ENCODE measurements at regions not wholly inside any gene's neighbourhood (a gene's known extent, or its start where the extent isn't known, plus 50 kb on each side); places are given as distances from the start of the nearest gene placed in this dataset.

DNA sequence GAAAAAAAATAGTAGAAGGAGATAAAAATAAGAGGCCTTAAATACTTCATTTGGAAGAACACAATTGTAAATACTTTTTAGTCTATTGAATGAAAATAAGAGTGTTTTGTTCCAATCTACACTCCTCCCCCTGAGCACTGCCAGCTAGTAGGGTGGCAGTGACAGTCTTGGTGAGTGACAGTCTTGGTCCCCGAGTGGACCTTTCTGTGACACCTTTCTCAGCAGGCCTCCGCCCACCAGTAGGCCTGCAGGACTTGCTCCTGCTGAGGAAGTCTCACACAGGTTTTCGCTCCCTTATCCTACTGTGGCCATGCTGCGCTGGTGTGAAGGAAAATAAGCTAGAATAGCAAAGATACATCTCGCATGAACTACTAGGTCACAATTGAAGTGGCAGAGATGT, 666.8 kb downstream of the NR4A2 start:
- TF ChIP-seq, protein P1, sequence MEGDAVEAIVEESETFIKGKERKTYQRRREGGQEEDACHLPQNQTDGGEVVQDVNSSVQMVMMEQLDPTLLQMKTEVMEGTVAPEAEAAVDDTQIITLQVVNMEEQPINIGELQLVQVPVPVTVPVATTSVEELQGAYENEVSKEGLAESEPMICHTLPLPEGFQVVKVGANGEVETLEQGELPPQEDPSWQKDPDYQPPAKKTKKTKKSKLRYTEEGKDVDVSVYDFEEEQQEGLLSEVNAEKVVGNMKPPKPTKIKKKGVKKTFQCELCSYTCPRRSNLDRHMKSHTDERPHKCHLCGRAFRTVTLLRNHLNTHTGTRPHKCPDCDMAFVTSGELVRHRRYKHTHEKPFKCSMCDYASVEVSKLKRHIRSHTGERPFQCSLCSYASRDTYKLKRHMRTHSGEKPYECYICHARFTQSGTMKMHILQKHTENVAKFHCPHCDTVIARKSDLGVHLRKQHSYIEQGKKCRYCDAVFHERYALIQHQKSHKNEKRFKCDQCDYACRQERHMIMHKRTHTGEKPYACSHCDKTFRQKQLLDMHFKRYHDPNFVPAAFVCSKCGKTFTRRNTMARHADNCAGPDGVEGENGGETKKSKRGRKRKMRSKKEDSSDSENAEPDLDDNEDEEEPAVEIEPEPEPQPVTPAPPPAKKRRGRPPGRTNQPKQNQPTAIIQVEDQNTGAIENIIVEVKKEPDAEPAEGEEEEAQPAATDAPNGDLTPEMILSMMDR (IDR thresholded peaks at IDR 0.05), result no peak
- no peak for TF ChIP-seq POLR2AphosphoS5 (IDR thresholded peaks at IDR 0.05)
- no peak for TF ChIP-seq EP300 (IDR thresholded peaks at IDR 0.05; ENCODE audit: low read depth)
- no peak for TF ChIP-seq POLR2A (IDR thresholded peaks at IDR 0.05)
